Erythroblast (primary cell): ENCODE measurements at regions not wholly inside any gene's neighbourhood (a gene's known extent, or its start where the extent isn't known, plus 50 kb on each side); places are given as distances from the start of the nearest gene placed in this dataset.
"Not testable (repeated sequence)": the region's sequence is repeated elsewhere in the genome, so short reads cannot be mapped to it uniquely, and the experiment has no call there.

Experiments used
- DNase-seq, 2 experiments: peaks; one replicate each; lab custom pipeline; 2025; lab: John Stamatoyannopoulos, UW
- GATA1 ChIP-seq: IDR thresholded peaks from 2 replicates; pipeline ENCODE4 v1.6.1; 2011; ENCODE audit warnings: low read depth, mild to moderate bottlenecking, control low read depth, low read length, moderate library complexity
- POLR2A ChIP-seq: IDR thresholded peaks from 2 replicates; pipeline ENCODE4 v1.6.1; 2011; ENCODE audit warnings: mild to moderate bottlenecking, low read length

DNA sequence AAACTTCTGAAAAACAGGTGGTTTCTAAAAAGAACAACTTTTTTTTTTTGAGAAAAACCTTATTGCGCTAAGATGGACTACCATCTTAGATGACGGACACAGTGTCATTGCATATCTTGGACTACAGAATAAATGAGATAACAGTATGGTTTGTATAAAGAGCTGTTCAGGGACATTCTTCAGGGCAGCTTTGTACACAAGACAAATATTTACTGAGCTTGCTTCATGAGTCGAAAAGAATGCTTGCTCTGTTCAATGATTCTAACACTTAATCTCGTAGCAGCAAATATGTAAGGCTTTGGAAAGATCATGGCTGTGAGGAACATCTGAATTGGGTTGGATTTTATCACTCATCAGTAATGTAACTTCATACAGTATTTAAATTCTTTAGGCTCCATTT lies 282.5 kb upstream of the CWC22 start:
- no peak for TF ChIP-seq GATA1
- TF ChIP-seq POLR2A = no peak
- no peak for DNase-seq

- DNase-seq = no peak
- TF ChIP-seq POLR2A = no peak
- no peak for TF ChIP-seq GATA1
These were observed 272.5 kb upstream of the CWC22 start for GRCh38 chr2:180279581-180279980.

GRCh38 chr2:180276733-180277132 lies 269.6 kb upstream of the CWC22 start:
- no peak for DNase-seq
- no peak for TF ChIP-seq POLR2A
- no peak for TF ChIP-seq GATA1

DNA sequence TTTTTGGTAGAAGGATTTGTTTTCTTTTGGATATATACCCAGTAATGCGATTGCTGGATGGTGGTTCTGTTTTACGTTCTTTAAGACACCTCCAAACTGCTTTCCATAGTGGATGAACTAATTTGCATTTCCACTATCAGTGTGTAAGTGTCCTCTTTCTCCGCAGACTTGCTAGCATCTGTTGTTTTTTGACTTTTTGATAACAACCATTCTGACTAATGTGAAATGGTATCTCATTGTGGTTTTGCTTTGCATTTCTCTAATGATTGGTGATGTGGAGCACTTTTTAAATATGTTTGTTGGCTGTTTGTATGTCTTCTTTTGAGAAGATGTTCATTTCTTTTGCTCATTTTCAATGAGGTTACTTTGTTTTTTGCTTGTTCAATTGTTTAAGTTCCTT lies 260.9 kb upstream of the CWC22 start:
- DNase-seq = no peak

DNA sequence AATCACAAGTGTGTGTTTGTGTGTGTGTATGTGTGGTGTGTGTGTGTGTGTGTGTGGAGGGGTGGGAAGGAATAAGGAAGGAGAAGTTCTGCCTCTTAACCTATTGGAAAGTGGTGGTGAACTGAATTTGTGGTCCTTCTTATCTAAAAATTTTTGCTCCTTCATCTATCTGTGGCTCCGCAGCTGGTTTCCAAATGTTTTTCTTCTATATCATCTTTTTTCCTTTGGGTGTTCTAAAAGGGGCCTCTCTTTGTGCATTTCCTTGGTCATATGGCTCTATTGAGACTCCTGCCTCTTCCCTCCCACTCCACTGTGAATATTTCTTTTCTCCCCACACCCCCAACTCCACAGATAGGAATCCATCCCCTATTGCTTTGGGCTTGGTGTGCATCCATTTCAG lies 254.9 kb upstream of the CWC22 start:
- no peak for TF ChIP-seq POLR2A
- no peak for TF ChIP-seq GATA1
- DNase-seq = no peak

More for the DNA sequence above, 260.9 kb upstream of the CWC22 start:
- TF ChIP-seq GATA1 (no peak), POLR2A (no peak)

DNA sequence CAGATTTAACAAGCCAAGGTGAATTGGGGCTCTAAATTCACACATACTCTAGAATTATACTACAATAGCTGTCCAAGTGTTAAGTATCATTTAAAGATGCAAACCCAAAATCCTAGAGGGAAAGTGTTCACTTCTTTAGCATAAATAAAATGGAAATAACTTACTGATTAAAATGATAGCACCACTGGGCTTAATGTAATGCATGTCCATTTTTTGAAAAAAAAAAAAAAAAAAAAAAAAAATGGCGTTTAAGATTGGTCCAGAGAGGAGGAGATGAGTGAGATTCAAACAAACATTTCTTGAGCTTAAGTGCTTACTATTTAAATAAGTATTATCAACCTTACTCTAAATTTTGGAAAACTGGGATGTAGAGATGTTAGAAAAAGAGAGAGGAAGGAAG lies 251.5 kb upstream of the CWC22 start:
- TF ChIP-seq POLR2A = no peak
- TF ChIP-seq GATA1 = no peak
- no peak for DNase-seq

- TF ChIP-seq POLR2A (no peak), GATA1 (no peak)
These were observed 251.0 kb upstream of the CWC22 start for GRCh38 chr2:180258041-180258537.

GRCh38 chr2:180257247-180257646 lies 250.2 kb upstream of the CWC22 start:
- TF ChIP-seq GATA1 (no peak), POLR2A (no peak)
- DNase-seq = no peak

More at GRCh38 chr2:180258041-180258537, 251.0 kb upstream of the CWC22 start:
- no peak for DNase-seq

GRCh38 chr2:180255981-180256380 lies 248.9 kb upstream of the CWC22 start:
- DNase-seq = no peak
- TF ChIP-seq POLR2A (no peak), GATA1 (no peak)

DNA sequence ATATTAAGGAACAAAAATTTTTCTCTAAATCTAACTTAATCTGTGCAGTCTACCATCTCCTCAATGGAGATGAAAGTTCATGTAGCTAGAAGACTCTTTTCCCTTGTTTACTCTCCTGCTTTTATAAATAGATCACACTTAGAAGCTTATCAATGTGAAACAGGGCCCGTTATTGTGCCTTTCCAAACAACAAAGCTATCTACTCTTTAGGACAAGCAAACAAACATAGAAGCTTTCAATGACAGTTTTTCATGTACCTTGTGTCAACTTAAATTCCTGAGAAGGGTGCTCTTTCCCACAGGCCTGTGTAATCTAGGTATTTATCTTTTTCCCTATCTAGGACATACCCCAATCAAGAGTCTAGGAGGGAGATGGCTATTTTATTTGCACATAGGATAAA lies 247.8 kb upstream of the CWC22 start:
- TF ChIP-seq POLR2A (no peak), GATA1 (no peak)
- DNase-seq = no peak

DNA sequence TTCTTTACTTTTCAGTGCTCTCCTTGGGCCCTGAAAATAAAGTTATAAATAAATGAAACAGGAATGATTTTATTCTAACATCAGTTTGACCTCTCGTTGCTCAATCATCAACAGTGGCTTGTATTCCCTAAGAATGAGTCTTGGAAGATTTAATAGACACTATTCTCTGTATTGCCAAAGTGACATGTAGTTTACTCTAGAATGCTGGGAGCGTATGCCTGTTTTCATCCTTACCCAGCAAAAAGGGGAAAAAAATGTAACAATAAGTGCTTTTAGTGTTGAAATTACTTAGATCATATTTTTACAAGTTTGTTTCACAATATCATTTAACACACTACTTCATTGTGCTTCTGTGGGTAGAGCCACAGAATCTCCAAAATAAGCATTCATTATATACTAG lies 240.6 kb upstream of the CWC22 start:
- no peak for DNase-seq
- TF ChIP-seq POLR2A = no peak
- no peak for TF ChIP-seq GATA1

GRCh38 chr2:180246268-180246667 lies 239.2 kb upstream of the CWC22 start:
- DNase-seq = no peak

GRCh38 chr2:180240774-180241173 lies 233.7 kb upstream of the CWC22 start:
- no peak for DNase-seq
- no peak for TF ChIP-seq POLR2A
- no peak for TF ChIP-seq GATA1

More at GRCh38 chr2:180246268-180246667, 239.2 kb upstream of the CWC22 start:
- TF ChIP-seq GATA1 (no peak), POLR2A (no peak)

- no peak for TF ChIP-seq GATA1
- no peak for TF ChIP-seq POLR2A
- DNase-seq = no peak
These were observed 231.6 kb upstream of the CWC22 start for GRCh38 chr2:180238729-180239128.

DNA sequence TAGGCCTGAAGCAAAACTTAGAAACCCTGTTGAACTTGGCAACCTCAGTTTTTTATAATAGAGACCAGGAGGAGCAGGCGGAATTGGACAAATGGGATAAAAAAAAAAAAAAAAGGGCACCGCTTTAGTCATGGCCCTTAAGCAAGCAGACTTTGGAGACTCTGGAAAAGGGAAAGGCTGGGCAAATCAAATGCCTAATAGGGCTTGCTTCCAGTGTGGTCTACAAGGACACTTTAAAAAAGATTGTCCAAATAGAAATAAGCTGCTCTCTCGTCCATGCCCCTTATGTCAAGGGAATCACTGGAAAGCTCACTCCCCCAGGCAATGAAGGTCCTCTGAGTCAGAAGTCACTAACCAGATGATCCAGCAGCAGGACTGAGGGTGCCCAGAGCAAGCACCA lies 229.0 kb upstream of the CWC22 start:
- not testable (repeated sequence) for DNase-seq

DNA sequence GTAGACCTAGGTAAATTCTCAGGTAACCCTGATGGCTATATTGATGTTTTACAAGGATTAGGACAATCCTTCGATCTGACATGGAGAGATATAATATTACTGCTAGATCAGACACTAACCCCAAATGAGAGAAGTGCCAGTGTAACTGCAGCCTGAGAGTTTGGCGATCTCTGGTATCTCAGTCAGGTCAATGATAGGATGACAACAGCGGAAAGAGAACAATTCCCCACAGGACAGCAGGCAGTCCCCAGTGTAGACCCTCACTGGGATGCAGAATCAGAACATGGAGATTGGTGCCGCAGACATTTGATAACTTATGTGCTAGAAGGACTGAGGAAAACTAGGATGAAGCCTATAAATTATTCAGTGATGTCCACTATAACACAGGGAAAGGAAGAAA lies 228.4 kb upstream of the CWC22 start:
- DNase-seq = not testable (repeated sequence)

DNA sequence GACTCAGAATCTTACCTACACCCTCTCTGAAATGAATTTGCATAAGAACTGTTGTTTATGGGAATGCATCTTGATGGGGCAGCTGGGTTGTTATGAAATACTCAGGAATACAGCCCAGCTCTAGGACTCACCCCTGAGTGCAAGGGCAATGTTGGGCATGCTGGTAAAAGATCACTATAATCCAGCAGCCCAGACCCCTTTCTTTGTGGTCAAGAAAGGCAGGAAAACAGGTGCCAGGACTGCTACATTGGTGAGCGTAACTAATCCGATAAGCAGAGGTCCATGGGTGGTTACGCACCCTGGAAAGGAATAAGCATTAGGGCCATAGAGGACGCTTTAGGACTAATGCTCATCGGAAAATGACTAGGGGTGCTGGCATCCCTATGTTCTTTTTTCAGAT lies 227.9 kb upstream of the CWC22 start:
- DNase-seq = not testable (repeated sequence)

GRCh38 chr2:180231015-180231414 lies 223.9 kb upstream of the CWC22 start:
- TF ChIP-seq GATA1 (no peak), POLR2A (no peak)

More at GRCh38 chr2:180231015-180231414, 223.9 kb upstream of the CWC22 start:
- no peak for DNase-seq
